GM23338 (cell line): ENCODE measurements at regions not wholly inside any gene's neighbourhood (a gene's known extent, or its start where the extent isn't known, plus 50 kb on each side); places are given as distances from the start of the nearest gene placed in this dataset.

Experiments used
- CTCF ChIP-seq, 2 experiments: fragments of 200-600 bp in 1 of 2; sonication (generic) in 1 of 2; conservative IDR thresholded peaks; 2 replicates each; pipeline versions ENCODE4 v1.5.1 to v1.6.1; 2016 to 2017; ENCODE audit warnings: antibody characterized with exemption in 2 of 2, low read depth in 2 of 2, mild to moderate bottlenecking in 2 of 2, moderate library complexity in 1 of 2
- JUNB ChIP-seq: IDR thresholded peaks from one replicate; pipeline ENCODE4 v1.6.1; 2016; ENCODE audit warnings: antibody characterized with exemption; ENCODE audit not compliant: unreplicated experiment
- POLR2AphosphoS5 ChIP-seq: IDR thresholded peaks from 2 replicates; pipeline ENCODE4 v1.6.1; 2016; ENCODE audit warnings: antibody characterized with exemption, low read depth

GRCh38 chr2:207334301-207334623, 168.5 kb upstream of the KLF7 start:
- TF ChIP-seq POLR2AphosphoS5 (no peak), CTCF (conservative IDR thresholded peaks at IDR 0.05; ENCODE audit: low read depth in 2 of 2) (no peak), JUNB (no peak)
